ENCODE measurements at regions not wholly inside any gene's neighbourhood (a gene's known extent, or its start where the extent isn't known, plus 50 kb on each side); places are given as distances from the start of the nearest gene placed in this dataset.
"Not testable (repeated sequence)": the region's sequence is repeated elsewhere in the genome, so short reads cannot be mapped to it uniquely, and the experiment has no call there.

GRCh38 chr11:135009125-135009524, 597.1 kb upstream of the B3GAT1 start:
- no peak for DNase-seq

- DNase-seq: no peak
These were observed 596.4 kb upstream of the B3GAT1 start for GRCh38 chr11:135008412-135008811.

GRCh38 chr11:135008001-135008405, 596.0 kb upstream of the B3GAT1 start:
- DNase-seq: no peak

DNA sequence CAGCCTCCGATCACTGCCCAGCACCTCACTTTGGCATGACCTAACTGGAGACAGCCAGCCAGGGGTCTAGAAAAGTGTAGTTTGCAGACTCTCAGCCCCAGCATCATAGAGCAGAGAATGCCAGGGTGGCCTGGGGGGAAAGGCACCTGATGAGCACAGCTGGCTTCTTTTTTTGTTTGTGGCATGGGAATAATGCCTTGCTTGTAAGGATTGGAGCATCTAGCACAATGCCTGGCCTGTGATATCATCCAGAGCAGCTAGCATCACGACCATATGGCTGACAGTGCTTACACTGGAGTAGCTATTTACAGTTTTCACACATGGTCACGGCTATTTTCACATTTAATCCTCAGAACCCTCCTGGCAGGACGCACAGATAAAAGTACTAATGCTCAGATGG, 594.8 kb upstream of the B3GAT1 start:
- DNase-seq: no peak

DNA sequence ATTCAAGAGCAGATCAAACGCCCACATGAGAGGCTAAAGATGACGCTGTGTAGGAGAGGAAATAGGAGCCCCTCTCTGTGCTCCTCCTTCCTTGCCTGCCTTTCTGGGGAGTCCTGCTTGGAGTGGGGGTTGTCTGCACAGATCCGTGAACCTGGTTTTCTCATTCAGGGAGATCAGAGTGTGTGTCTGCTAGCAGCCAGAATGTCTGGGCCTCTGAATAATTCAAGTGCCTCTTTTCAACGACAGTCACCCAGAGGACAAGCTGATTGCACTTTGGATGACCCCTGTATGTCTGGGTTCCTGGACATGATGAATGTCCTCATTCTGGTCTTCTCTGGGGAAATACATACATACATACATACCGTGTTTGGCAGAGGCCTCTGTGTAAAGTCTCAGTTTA, 592.5 kb upstream of the B3GAT1 start:
- no peak for DNase-seq

- DNase-seq: no peak
These were observed 590.2 kb upstream of the B3GAT1 start for GRCh38 chr11:135002236-135002635.

DNA sequence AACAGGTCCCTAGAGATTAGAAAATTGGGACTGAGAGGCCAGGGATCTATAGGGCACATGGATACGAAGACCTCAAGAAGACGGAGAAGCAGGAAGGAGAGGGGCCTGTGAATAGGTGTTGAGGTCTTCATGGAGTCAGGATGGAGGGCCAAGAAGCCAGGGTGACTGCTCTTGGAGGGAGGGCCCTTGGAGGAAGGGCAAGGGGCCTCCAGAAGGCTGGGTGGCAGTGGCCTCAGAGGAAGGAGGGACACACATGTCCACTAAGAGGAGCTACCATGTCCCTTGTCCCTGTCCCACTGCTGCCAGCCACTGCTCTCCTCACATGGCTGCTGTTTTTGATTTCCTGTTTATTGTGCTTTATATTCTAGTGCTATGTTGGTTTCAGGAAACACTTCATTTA, 589.5 kb upstream of the B3GAT1 start:
- DNase-seq: no peak

DNA sequence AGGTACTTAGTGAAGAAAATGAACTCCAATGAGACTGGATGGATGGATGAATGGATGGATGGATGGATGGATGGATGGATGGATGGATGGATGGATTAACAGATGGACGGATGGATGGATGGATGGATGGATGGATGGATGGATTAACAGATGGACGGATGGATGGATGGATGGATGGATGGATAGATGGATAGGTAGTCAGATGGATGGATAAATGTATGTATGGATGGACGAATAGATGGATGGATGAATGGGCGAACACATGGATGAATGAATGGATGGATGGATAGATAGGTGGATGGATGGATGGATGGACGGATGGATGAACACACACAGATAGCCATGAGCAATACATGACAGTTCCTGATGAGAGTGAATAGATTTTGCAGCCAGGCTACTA, 589.0 kb upstream of the B3GAT1 start:
- not testable (repeated sequence) for DNase-seq

GRCh38 chr11:134999590-134999989, 587.5 kb upstream of the B3GAT1 start:
- no peak for DNase-seq

- DNase-seq: no peak
These were observed 585.7 kb upstream of the B3GAT1 start for GRCh38 chr11:134997652-134998320.

GRCh38 chr11:134995741-134996140, 583.7 kb upstream of the B3GAT1 start:
- DNase-seq: no peak

GRCh38 chr11:134994431-134994830, 582.4 kb upstream of the B3GAT1 start:
- no peak for DNase-seq

DNA sequence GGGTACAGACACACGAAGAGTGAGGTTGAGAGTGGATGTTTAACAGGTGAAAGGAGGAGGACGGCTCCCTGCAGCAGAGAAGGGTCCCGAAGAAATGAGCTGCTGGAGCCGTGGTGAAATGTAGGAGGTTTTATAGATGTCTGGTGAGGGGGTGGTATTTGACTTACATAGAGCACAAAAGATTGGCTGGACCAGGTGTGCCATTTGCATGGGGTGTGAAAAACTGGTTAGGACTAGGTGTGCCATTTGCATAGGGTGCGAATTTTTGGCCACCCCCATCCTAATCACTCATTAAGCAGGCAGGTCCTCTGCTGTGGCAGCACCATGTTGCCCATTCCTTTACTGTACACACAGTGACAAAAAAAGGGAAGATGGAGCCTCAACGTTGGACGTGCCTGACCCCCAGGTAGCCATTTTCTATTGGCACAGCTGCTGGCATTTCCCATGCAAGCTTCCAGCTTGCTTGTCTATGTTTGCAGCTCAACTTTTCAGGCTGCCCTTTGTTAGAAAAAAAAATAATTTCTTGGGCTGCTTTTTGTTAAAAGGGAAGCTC, 581.7 kb upstream of the B3GAT1 start:
- DNase-seq: no peak

DNA sequence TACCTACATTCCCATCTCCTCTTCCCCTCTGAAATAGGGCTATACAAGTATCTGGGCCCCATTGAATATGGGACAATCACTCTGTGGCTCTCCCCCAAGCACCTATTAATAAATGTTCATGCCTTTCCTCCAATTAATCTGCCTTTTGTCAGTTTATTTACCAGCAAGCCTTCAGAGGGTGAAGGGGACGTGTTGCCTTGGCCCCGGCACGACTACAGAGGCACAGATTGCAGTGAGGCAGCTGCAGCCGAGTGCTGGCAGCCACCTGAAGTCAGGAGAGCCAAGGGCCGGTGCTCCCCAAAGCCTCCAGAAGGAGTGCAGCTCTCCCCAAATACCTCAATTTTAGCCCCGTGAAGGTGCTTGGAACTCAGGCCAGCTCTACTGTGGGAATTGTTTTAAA, 580.9 kb upstream of the B3GAT1 start:
- no peak for DNase-seq

DNA sequence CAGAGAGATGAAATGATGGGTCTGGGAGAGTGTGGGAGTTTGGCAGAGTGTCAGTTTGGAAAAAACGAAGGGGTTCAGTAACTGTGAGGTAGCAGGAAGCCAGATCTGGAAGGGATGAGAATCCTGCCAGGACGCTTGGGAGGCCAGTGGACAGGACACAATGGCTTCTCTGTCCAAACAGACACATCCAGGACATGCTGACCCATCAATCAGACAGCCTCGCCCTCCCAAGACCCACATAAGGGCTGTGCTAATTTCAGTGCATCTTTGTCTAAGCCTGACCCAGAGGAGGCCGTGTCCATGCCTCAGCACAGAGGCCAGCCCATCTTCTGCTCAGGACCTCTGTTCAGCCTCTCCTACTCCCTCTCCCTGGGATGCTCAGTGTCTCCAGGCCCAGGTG, 576.5 kb upstream of the B3GAT1 start:
- DNase-seq: no peak

- no peak for DNase-seq
These were observed 575.8 kb upstream of the B3GAT1 start for GRCh38 chr11:134987822-134988221.

GRCh38 chr11:134987223-134987768, 575.3 kb upstream of the B3GAT1 start:
- DNase-seq: no peak

GRCh38 chr11:134984421-134984820, 572.4 kb upstream of the B3GAT1 start:
- DNase-seq: no peak

DNA sequence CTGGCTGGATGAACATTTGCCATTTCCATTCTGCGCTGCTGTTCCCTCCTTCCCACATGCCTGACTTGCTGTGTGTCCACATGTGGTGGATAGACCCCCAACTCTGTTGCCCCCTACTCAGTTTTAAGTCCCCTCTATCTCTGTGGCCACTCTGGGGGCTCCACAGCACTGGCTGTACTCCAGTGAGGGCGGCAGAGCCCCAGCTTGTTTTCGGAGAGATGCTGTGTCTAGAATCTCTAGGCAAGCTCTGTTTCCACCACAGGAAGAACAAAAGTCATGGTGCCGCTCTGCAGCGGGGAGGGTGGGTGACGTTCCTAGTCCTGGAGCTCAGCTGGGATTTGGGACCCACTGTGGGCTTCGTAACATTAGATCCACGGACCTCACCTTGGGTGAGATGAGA, 570.4 kb upstream of the B3GAT1 start:
- not testable (repeated sequence) for DNase-seq

DNA sequence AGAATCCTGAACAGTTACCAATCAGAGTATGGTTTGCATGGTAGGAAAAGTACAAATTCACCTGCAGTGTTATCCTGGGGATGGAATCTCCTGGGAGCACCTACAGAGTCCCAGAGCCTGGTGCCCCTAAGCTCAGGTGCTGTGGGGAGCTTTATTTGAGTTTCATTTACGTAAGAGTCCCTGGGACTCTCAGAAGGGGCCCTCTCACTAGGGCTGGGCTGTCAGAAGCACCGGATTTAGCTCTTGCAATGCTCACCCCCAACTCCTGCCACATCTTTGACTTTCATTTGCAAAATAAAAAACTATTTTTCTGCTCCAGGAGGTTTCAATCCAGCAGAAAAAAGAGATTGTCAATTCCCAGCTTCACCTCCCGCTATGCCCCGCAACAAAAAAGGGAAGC, 569.8 kb upstream of the B3GAT1 start:
- DNase-seq: no peak

- DNase-seq: no peak
These were observed 569.0 kb upstream of the B3GAT1 start for GRCh38 chr11:134980819-134981710.

GRCh38 chr11:134979089-134979457, 567.0 kb upstream of the B3GAT1 start:
- DNase-seq: not testable (repeated sequence)

DNA sequence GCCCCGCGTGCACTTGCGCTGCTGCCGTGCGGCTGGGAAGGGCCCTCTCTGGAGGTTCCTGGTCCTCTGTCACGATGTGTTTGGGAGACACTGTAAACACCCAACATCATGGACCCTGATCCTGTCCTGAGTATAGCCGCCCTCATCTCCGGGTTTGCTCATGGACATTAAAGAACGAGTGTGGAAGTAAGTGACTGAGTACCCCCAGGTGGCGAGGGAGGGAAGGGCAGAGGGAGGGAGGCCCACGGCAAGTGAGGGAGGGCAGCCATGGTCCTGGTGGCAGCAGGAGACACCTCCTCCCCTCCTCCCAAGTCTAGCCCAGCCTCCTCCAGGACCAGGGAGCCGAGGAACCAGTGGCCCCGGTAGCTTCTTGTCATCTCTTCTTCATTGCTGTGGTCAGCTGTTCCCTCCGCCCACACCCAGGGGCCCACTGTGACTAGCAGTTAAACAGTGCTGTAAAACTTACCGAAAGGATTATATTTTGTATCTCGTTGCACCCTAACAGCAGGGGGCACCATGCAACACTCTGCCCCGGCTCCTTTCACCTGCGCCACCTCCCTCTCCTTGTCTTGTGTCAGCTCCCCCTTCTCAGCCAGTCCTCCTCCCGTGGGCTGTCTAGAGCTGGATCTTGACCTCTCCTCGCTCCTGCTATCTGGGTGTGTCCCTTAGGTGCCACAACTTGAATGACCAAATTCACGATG, 566.5 kb upstream of the B3GAT1 start:
- no peak for DNase-seq
